ENCODE measurements at regions not wholly inside any gene's neighbourhood (a gene's known extent, or its start where the extent isn't known, plus 50 kb on each side); places are given as distances from the start of the nearest gene placed in this dataset.

DNA sequence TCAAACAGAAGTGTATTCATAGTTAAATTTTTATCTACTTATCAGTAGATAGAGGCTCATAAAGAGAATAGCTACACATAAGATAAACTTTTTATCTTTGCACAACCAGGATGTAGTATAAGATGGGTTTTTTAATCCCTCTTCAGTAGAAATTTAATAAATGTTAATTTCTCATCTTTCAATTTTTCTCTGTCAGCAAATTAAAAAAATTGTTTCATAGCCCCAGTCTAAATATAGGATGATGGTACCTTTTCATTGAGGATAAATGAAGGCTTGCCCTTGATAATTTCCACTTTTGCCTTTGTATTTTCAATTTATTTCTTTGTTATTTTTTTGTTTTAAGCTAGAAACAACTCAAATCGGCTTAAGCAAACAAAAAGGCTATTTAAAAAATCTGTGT, 251.2 kb upstream of the NOX3 start:
- Histone ChIP-seq H4K91ac (ENCODE audit: insufficient read depth, low read depth, low read length) (no peak overlapping the region), H4K8ac (ENCODE audit: low read depth in 2 of 2, low read length in 2 of 2) (no peak overlapping the region), H2AFZ (replicated peaks; ENCODE audit: low read length, poor library complexity) (no peak overlapping the region), H3K9ac (ENCODE audit: low read depth, low read length) (no peak overlapping the region), H4K20me1 (ENCODE audit: insufficient read depth, low read length) (no peaks in the 10 kb centered on the region), H3K27me3 (ENCODE audit: control insufficient read depth, insufficient read depth, low read length) (no peaks in the 10 kb centered on the region), H3K4ac (ENCODE audit: low read depth, low read length) (no peak overlapping the region), H3K9me1 (ENCODE audit: insufficient read depth, low read length) (no peaks in the 10 kb centered on the region), H2BK5ac (ENCODE audit: low read depth, low read length, poor library complexity, severe bottlenecking) (no peak overlapping the region), H3K4me1 (ENCODE audit: control insufficient read depth, insufficient read depth, low read length) (no peaks in the 10 kb centered on the region), H3K4me2 (ENCODE audit: low read depth, low read length) (no peak overlapping the region), H2BK120ac (ENCODE audit: low read depth, low read length) (no peak overlapping the region), H3K9me3 (ENCODE audit: control insufficient read depth, insufficient read depth, low read length) (no peaks in the 10 kb centered on the region), H3K36me3 (ENCODE audit: control insufficient read depth, insufficient read depth, low read length) (no peaks in the 10 kb centered on the region), H3K56ac (ENCODE audit: extremely low read depth, insufficient read depth, low read length) (no peak overlapping the region), H3K79me1 (ENCODE audit: low read depth in 1 of 2, low read length in 2 of 2) (no peaks in the 10 kb centered on the region), H2BK20ac (ENCODE audit: low read depth, low read length) (no peak overlapping the region), H3K23ac (ENCODE audit: low read depth, low read length) (no peak overlapping the region), H2BK15ac (ENCODE audit: low read depth, low read length) (no peak overlapping the region), H3K18ac (ENCODE audit: low read depth, low read length) (no peak overlapping the region), H2AK9ac (replicated peaks; ENCODE audit: low read depth, low read length, poor library complexity) (no peak overlapping the region), H3K27ac (ENCODE audit: insufficient read depth, low read length) (no peak overlapping the region), H3K4me3 (ENCODE audit: insufficient read depth, low read depth, low read length) (no peak overlapping the region), H3K14ac (replicated peaks; ENCODE audit: low read depth, low read length) (no peak overlapping the region), H4K5ac (ENCODE audit: low read depth, low read length) (no peak overlapping the region), H2AK5ac (ENCODE audit: low read depth, low read length) (no peak overlapping the region)
- CTCF ChIA-PET, result no interaction called here
- in situ Hi-C loops (cut with MboI; ENCODE audit: low sequenced_read_pairs) (no loop called here), intact Hi-C loops (cut with micrococcal nuclease) (no loop called here), dilution Hi-C loops (cut with HindIII; ENCODE audit: low sequenced_read_pairs, unreplicated experiment) (no loop called here)
- TF ChIP-seq SMC3 (IDR thresholded peaks at IDR 0.05; ENCODE audit: low read depth, low read length) (no peak), MAFK (IDR thresholded peaks at IDR 0.05; ENCODE audit: low read depth, low read length) (peak; percentile 59)
- no TSS peak for BruUV-seq (replicated peaks)
- WGBS, 2 experiments (ENCODE audit: extremely low coverage in 2 of 2, insufficient read length in 1 of 2), result no CpG with 5 or more reads among the region's 1 CpG
- POLR2A ChIA-PET (ENCODE audit: unreplicated experiment), result no interaction called here
- DNase-seq (no peak), ATAC-seq (ENCODE audit: low read depth) (no peak)
